Effector CD4-positive, alpha-beta T cell (primary cell): ENCODE measurements at regions not wholly inside any gene's neighbourhood (a gene's known extent, or its start where the extent isn't known, plus 50 kb on each side); places are given as distances from the start of the nearest gene placed in this dataset.

Source experiments
- DNase-seq: peaks from one replicate; pipeline ENCODE4 v3.0.0-alpha.2; 2020

- no peak for DNase-seq
Measured at GRCh38 chr19:30895946-30896345, 453.3 kb downstream of the TSHZ3 start.

GRCh38 chr19:30891051-30891450 is 458.2 kb downstream of the TSHZ3 start:
- no peak for DNase-seq

DNA sequence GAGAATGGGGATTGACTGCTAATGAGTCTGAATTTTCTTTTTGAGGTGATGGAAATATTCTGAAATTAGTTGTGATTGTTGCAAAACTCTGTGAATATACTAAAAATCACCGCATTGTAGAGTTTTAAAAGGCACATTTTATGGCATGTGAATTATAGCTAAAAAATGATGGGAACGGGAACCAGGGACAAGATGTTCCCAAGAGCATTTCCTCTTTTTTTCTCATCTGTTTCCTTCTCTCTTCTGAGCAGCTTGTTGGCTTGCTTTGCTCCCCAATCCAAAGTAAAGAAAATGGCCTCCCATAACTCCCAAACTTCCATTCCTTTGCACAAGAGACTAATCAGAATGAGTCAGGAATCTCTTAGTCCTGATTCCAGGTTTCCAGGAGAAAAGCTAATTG is 459.2 kb downstream of the TSHZ3 start:
- no peak for DNase-seq

DNA sequence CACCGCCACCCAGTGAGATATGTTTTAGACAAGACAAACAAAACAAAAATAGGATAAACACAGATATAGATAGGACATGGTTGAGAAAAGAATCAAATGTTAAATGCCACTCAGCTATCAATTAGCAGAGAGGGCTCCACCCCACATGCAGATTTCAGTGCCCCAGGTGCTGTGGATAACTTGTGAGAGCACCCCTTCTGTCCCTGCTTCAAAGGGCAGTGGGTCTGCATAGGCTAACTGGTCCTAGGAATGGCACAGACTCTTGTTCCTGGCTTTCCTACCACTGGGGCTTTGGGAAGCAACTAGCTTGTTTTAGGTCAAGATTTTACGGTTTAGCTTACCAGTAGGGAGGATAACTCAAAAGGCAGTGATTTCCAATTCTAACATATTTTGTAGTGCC is 460.3 kb downstream of the TSHZ3 start:
- DNase-seq: no peak

DNA sequence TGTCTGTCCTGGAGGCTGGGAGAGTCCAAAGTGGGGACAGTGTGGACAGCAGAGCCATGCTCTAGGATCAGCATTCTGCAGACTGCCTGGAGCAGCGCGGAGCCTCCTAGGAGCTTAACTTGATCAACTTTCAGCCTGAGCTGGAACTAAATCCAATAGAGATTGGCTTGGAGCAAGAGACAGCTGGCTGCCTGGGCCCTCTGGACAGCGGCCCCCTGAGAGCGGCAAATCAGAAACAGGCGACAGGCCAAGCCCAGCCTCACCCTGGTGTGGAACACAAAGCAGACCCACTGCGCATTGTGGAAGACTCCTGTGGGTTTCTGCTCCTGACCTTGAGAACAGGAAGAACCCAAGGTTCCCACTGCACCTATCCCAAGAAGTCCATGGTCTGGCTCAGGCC is 462.2 kb downstream of the TSHZ3 start:
- DNase-seq: no peak

DNA sequence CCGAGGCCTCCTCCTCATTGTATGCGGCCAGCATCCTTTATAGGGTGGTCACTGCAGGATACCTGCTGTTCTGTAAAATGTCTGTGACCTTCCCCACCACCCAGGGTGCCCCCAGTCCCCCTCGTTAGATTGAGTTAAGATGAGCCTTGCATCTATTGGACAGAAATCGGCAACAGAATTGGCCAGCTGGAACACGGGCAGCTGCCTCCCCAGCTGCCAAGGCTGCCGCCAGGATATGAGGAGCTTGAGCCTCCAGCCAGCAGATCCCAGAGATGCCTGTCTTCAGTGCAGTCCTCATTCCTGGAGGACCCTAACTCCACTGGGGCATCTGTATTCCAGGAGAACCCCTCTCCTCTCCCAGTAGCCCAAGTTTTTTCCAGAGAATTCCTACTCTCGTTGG is 463.0 kb downstream of the TSHZ3 start:
- no peak for DNase-seq

GRCh38 chr19:30884146-30884812 is 465.0 kb downstream of the TSHZ3 start:
- no peak for DNase-seq

GRCh38 chr19:30883071-30883470 is 466.2 kb downstream of the TSHZ3 start:
- DNase-seq: no peak

DNA sequence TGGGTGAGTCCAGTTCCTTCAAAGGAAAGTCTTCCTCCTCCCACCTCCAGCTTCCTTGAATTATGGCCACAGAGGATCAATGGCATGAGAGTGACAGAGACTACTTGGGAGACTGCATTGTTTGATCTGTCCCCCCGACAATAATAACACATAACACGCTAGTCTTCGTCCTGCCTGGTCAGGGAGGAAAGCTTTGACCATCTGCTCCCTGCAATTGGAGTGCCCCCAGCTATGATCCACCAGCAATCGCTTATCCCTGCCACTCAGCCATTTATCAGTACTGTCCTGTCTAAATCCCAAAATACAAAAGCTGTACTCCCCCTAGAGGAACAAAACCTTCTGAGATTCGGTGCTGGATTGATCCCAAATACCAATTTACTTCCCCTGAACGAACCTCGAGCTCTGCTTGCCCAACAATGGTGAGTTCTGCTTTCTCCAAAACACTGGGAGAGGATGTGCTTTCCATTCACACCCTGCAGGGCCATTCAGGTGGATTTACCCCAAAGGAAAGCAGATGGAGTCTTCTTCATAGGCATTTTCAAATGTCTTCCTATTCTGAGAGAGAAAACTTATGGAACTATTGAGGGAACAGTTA is 466.7 kb downstream of the TSHZ3 start:
- no peak for DNase-seq

DNA sequence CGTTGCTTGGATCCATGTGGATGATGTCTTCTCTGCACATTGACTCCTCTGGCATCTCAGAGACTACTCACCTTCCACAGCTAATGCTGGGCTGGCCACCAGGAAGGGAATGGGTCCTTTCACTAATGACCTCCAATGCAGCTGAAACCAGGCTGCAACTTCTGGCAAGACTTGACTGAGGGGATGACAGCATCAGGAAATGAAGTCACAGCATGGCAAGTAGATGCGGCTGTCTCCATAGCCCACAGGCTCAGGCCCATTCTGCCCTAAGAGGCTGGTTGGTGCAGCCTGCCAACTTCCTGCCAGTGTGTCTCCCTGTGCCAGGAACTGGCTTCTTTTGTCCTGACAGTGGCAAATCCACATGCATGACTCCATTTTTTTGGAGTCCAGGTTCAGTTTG is 467.3 kb downstream of the TSHZ3 start:
- DNase-seq: no peak

GRCh38 chr19:30881281-30881680 is 468.0 kb downstream of the TSHZ3 start:
- DNase-seq: no peak

DNA sequence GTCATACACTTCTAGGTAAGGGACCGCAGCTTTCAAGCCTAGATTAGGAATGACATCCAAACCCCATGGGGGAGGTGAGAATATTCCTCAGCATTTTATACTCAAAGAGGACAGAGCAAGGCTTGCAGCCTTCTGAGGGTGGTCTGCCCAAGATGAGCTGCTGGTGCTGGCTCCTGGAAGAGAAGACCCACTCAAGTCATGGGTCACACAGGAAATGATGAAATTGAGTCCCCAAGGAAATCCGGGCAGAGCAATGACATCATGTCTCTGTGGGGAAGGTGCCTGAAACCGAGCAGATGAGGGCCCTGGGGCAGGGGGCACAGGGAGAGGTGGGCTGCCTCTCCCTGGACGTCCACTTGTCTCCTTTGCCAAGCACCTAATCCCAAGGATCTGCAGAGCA is 468.7 kb downstream of the TSHZ3 start:
- no peak for DNase-seq

GRCh38 chr19:30880151-30880550 is 469.1 kb downstream of the TSHZ3 start:
- DNase-seq: no peak

- no peak for DNase-seq
Measured at GRCh38 chr19:30879736-30880135, 469.5 kb downstream of the TSHZ3 start.

DNA sequence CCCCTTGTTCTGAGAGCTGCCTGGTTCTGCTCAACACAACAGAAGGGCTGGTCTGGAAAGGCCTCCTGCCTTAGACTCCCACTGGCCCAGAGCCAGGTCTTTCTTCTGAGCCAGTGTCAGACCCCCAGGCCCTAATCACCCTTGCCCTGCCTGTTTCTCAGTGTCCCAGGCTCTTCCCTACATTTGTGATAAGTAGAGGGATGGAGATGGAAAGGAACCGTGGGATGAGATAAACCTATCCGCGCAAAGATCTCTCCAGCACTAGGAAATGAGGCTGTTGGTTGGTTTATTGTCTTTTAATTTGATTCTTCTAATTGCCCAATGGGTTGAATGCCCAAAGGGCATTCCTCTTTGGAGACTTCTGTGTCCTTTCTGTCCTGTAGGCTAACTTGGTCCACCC is 470.0 kb downstream of the TSHZ3 start:
- no peak for DNase-seq

DNA sequence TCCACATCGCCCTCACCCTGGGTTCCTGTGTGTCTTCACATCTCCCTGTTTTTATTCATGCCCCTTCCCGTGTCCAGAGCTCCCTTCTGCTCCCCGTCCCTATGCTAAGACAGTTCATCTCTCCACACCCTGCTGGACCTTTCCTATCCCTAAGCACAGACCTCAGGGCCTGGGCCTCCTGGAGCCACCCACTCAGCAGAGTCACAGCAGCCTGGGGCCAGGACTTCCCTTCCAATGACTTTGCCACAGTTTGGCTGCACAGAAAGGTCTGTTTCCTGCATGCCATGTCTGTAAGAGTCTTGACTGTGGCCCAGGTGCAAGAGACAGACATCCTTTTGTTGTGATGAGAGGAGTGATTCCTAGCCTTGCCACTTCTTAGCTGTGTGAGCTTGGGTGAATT is 470.7 kb downstream of the TSHZ3 start:
- DNase-seq: no peak

GRCh38 chr19:30877661-30878113 is 471.5 kb downstream of the TSHZ3 start:
- DNase-seq: no peak

GRCh38 chr19:30873691-30874090 is 475.5 kb downstream of the TSHZ3 start:
- no peak for DNase-seq

DNA sequence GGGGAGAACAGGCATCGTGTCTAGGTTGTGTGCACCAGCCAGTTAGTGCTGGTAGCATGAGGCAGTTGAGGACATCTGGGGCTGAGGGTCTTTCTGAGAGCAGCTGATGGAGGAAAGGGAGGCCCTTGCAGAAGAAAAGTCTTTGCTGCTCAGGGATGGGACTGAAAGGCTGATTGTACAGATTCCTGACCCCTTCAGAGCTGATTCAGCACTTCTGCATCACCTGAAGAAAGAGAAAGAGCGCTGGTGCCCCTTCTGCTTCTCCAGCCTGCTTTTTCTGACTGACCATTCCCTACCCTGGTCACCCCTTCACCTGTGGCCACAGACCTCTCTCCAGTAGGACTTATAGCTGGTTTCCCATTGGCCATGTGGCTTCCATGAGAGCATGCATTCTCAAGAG is 476.2 kb downstream of the TSHZ3 start:
- no peak for DNase-seq

GRCh38 chr19:30871979-30872378 is 477.3 kb downstream of the TSHZ3 start:
- no peak for DNase-seq

- DNase-seq: no peak
Measured at GRCh38 chr19:30870876-30871275, 478.4 kb downstream of the TSHZ3 start.

GRCh38 chr19:30865511-30865910 is 483.7 kb downstream of the TSHZ3 start:
- no peak for DNase-seq

- DNase-seq: no peak
Measured at GRCh38 chr19:30864391-30865215, 484.6 kb downstream of the TSHZ3 start.

DNA sequence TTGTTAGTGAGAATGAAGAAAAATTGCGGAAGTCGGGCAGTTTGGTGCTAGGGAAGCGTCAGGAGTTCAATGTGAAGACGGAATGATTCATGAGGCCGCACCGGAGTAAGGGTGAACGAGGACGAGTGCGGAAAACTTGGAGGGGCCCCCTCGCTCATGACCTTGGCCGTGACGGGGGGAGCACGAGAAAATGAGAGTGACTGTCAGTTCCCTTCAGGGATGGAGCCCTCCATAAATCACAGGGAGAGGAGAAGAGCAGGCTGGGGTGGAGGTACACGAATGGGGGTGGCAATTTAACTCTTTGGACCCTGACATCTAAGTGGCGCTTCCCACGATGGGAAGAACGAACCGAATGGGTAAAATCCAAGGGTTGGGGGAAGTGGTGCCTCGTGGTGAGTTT is 486.4 kb downstream of the TSHZ3 start:
- DNase-seq: no peak
